Fibroblast of mammary gland (primary cell): ENCODE measurements at regions not wholly inside any gene's neighbourhood (a gene's known extent, or its start where the extent isn't known, plus 50 kb on each side); places are given as distances from the start of the nearest gene placed in this dataset.
A peak's percentile ranks its signal among the peaks of the same experiment; 100 is the strongest.

Experiments
- DNase-seq: peaks from one replicate; pipeline ENCODE4 v3.0.0-alpha.2; 2010; ENCODE audit warnings: low read depth
- H3K4me3 ChIP-seq: 2 replicates; pipeline ENCODE4 v1.5.1; 2011; ENCODE audit warnings: low read depth, mild to moderate bottlenecking, low read length, moderate library complexity; ENCODE audit not compliant: control insufficient read depth
- CTCF ChIP-seq: conservative IDR thresholded peaks from 2 replicates; pipeline ENCODE4 v1.5.1; 2011; ENCODE audit warnings: low read depth, low read length, inconsistent platforms; ENCODE audit not compliant: control insufficient read depth, insufficient read depth

GRCh38 chr5:89546657-89547056 is 663.7 kb upstream of the MEF2C start:
- H3K4me3 ChIP-seq = no peak overlapping the region
- no peak for TF ChIP-seq CTCF
- no peak for DNase-seq

GRCh38 chr5:89545626-89546025 is 662.6 kb upstream of the MEF2C start:
- H3K4me3 ChIP-seq = no peak overlapping the region
- TF ChIP-seq CTCF = no peak
- DNase-seq = no peak

DNA sequence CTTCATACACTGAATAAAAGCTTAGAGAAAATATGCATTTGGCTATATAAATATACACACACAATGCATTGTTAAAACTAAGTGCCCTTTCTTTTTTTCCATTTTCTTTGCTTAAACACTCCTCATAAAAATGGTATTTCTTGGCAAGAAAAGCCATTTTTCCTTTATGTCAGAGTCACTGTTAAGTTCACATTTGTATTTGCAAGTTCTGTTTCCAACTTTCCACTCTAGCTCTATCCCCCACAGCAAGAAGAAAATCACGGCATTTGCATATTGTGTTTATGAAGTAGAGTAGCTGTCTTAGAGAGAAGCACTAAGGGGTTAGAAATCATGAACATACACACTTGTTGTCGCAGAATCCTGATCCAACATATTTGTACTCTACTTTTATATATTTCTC is 662.1 kb upstream of the MEF2C start:
- H3K4me3 ChIP-seq = no peak overlapping the region
- DNase-seq = no peak
- no peak for TF ChIP-seq CTCF

DNA sequence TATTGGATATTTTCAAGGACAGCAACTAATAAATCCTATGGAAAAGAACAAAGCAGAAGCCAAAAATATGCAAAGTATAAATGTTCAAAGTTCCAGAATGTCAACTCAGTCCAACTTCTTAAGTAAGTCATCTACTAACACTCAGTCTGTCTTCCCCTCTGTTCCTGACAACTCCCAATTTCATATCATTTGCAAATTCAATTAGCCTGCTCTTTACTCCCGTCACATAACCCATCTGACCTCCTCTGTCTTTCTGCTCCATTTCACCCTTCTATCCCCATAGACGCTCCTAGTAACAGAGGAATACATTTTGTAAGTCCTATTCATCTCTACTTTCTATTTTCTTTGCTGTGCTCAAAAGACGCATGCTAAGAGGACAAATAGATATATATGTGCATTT is 659.8 kb upstream of the MEF2C start:
- no peak for DNase-seq
- TF ChIP-seq CTCF = no peak
- H3K4me3 ChIP-seq = no peak overlapping the region

GRCh38 chr5:89537800-89538199 is 654.8 kb upstream of the MEF2C start:
- DNase-seq = no peak
- no peak overlapping the region for H3K4me3 ChIP-seq
- no peak for TF ChIP-seq CTCF

GRCh38 chr5:89536020-89536419 is 653.0 kb upstream of the MEF2C start:
- H3K4me3 ChIP-seq = no peak overlapping the region
- no peak for DNase-seq
- TF ChIP-seq CTCF = no peak

- no peak overlapping the region for H3K4me3 ChIP-seq
- peak; percentile 23 for DNase-seq
- TF ChIP-seq CTCF = no peak
Measured at GRCh38 chr5:89535411-89535810, 652.4 kb upstream of the MEF2C start.
